Middle frontal gyrus (tissue), 1 donor: ENCODE measurements at regions not wholly inside any gene's neighbourhood (a gene's known extent, or its start where the extent isn't known, plus 50 kb on each side); places are given as distances from the start of the nearest gene placed in this dataset.
"Not testable (repeated sequence)": the region's sequence is repeated elsewhere in the genome, so short reads cannot be mapped to it uniquely, and the experiment has no call there.

Experiments used
- DNase-seq: peaks from one replicate; pipeline ENCODE4 v3.0.0-alpha.2; 2015; ENCODE audit warnings: low spot score; ENCODE audit errors: extremely low spot score

DNA sequence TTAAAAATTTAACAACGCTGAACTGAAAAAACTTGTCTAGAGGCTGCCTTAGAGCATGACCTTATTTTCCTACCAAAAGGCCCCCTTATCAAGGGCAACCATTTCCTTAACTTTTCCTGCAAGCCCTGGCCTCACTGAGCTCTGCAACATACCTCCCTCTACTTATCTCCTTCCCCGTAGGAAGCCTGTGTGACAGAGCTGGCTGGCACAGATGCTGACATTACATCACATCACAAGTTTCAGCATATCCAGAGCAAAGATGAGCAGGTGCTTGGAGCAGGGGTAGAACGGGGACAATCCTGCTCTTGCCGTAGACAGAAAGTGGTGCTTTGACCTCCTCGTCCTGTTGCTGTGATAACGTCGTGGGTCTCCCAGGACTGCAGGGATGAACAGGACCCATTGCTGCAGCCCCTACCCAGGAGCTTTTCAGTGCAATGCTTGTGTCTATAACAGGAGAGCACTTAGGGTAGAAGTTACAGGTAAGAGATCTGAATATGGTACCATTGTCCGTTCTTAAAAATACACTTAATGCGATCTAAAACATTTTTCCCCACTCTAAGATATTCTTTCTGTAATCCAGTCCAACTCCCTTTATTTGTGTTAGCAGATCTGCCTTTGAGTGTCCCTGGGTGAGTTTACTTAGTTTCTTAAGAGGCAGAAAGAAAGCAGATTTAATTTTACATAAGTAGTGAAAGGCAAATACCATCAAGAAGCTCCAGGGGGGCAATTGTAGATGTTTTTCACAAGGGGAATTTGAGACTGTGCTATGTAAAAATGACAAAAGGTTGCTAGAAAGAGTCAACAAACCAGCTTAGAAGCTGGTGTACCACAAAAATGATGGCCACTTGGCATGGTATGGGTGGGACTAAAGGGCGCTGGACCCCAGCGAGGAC, 101.9 kb upstream of the EFNA5 start:
- DNase-seq, result no peak

DNA sequence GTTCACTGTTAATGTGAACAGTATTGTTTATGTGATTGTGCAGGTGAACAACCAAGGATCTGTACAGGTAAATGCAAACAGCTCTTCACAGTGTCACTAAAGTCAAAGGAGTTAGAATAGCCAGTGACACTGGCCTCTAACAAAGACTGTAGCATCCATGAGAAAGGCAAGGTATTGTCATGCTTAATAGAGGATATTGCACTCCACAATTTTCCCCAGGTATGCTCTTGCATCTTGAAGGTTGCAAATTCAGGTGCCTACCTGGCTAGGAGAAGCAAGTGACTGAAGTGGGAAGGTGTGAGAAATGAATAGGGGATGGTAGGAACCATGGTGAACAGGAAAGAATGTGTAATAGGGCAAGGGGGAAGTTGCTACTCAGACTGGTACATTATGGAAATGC, 101.2 kb upstream of the EFNA5 start:
- DNase-seq, result no peak

DNA sequence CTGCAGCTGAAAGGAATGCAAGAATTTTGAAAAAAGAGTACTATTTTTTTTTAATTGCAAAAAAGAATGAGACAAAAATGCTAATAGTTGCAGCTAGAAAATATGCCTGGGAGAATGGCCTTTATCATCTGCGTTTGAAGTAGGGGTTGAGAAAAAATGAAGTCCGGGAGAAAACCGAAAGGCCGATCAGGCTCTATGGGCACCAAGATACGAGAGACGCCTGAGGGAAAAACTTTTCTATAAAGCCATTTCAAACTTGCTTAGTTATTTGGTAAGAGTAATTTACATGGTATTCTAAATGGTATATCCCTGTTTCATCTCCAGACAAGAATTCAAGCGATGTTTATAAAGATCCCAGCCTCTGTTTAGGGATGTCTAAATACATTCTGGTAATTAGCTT, 99.3 kb upstream of the EFNA5 start:
- DNase-seq, result no peak

DNA sequence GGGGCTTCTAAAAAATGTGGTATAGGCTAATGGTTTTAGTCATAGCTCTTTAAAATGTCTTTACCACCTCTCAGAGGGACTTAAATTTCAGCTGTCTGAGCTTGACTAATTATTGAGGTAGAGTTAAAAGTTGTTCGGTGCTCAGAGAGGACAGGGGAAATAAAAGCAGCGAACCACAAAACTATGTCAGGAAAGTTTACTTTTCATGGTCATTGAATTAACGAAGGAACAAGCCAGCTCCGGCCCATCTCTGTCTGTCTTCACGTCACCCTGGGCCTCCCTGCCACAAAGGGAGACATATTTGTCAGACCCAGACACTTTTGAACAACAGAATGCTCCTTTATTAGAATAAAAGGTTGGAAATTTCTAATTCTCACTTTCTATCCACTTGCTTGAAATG, 98.8 kb upstream of the EFNA5 start:
- no peak for DNase-seq

DNA sequence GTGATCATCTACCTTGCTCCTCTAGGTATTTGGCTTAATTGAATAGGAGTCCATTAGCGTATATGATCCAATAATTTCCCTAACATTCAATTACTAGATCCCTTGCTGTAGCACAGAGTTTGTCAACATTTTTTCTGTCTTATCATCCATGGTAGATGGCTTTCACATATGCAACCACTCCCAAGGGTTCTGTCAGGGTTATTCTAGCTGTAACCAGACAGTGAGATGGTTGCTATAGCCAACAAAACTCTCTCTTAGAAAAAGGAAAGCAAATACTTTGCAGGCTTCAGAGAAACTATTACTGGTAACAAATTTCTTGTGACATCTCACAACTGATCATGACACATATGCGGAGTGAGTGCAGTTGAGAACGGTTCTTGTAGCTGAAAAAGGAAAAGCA, 96.2 kb upstream of the EFNA5 start:
- DNase-seq, result no peak

DNA sequence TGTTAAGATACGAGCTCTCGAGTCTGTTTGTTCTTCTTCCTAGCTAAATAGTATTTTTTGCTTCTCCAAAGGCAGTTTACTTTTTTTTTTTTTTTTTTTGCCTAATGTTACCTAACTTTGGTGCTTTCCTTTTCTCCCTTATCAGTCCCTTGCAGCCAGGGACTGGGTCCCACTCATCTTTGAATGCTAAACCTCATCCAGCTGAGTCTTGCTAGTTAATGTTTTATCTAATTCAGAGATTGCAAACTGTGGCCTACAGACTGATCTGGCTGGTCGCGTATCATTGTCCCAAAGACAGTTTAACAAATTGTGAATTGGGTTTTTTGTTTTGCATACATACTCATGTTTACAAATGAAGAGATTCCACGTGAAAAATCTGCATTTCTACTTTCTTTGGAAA, 95.7 kb upstream of the EFNA5 start:
- no peak for DNase-seq

DNA sequence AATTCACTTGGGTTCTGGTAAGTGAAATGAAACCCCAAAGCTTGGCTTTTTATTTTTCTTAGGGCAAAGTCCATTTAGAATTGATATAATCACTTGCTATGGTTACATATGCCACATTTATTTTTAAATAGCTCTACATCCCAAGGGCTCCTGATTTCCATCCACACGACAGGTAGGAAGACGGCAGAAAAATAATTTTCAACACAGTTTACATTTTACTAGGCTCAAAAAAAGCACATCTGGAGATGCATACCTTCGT, 95.0 kb upstream of the EFNA5 start:
- no peak for DNase-seq

DNA sequence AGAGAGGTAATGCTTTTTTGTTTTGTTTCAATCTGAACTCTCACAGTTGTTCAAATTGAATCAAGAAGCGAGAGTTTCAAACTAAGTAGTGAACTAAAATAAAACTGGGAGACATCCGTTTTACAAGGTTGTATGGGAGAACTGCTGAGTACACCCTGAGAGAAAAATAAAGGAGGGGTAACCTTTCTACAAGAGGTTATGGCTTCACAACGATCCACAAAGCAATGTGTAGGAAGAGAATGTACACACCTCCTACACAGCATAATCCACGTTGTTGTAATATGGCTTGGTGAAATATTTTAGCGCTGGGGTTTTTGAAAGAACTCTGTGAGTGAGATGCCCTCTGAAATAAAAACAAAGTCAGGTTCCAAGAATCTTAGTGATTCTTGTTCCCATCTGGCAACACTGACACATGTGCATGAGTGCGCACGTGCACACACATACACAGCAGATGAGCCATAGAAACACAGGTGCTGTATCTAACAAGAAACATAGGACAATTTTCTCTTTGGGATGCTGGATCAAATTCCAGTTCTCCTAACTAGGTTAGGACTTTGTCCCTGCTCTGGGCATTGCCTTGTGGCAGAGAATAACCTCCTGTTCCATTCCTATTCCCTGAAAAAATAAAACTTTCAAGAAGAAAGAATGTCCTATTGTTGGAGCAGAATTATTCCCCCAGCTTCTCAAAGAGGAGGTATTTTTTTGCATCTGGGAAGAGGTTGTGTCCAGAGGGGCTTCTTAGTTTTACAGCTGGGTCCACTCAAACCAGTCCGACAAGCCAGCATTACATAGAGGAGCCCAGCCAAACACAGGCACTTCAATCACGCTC, 94.5 kb upstream of the EFNA5 start:
- DNase-seq, result no peak

DNA sequence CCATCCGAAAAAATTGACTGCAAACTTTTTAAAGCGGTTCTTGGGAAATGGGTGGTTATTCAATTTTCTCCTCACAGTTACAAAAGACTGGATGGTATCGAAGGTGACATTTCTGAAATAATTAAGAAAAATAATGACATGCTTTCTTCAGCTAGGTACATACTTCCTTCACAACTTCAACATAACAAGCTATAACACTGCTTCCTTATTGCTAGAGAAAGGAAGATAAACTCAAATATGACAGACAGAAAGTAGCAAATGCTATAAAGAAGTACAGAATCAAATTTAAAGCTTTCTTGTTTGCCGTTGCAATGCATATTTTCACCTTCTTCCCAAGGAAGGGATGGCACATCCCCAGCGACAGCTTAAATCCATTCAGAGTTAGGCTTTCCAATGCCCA, 93.5 kb upstream of the EFNA5 start:
- no peak for DNase-seq

DNA sequence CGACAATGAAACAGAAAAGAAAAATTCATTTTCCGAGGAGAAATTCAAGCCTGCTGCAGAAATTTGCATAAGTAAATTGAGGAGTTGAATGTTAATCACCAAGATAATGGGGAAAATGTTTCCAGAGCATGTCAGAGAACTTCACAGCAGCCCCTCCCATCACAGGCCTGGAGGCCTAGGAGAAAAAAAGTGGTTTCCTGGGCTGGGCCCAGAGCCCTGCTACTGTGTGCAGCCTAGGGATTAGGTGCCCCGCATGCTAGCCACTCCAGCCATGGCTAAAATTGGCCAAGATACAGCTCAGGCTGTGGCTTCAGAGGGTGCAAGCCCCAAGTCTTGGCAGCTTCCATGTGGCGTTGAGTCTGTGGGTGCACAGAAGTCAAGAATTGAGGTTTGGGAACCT, 82.7 kb upstream of the EFNA5 start:
- DNase-seq, result no peak

DNA sequence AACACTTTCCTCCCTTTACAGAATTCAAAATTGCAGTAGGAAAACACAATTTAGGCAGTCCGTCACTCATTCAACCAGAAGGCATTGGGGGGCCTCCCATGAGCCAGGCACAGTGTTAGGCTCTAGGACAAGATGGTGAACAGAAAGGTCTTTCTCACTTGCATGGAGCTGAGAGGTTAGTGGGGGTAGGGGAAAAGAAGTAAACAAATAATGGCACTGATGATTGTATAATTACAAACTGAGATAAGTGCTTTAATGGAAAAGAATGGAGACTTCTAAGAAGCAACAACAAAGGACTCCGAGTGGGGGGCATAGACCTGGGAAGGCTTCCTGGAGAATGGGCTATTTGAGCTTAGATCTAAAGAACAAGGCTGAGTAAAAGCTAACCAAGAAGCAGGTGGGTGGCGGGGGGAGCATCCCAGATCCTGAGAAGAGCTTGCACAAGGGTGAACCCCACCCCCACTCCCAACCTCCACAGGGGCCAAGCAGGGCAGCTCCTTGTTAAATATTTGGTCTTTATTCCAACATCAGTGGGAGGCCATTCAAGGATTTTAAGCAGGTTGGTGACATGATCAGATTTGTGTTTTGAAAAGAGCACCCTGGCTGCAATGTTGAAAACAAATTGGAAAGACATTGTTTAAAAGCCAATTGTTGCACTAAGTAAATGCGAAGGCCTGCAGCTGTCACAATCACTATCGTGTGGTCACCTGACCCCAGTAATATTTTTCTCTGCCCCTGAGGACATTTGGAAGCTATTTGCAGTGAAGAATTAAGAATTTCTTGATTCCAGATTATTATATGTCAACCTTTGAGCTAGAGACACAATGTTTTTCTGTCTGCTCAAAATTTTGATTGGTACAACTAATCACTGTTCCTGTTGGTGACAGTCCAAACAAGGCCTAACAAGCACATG, 73.9 kb upstream of the EFNA5 start:
- no peak for DNase-seq

DNA sequence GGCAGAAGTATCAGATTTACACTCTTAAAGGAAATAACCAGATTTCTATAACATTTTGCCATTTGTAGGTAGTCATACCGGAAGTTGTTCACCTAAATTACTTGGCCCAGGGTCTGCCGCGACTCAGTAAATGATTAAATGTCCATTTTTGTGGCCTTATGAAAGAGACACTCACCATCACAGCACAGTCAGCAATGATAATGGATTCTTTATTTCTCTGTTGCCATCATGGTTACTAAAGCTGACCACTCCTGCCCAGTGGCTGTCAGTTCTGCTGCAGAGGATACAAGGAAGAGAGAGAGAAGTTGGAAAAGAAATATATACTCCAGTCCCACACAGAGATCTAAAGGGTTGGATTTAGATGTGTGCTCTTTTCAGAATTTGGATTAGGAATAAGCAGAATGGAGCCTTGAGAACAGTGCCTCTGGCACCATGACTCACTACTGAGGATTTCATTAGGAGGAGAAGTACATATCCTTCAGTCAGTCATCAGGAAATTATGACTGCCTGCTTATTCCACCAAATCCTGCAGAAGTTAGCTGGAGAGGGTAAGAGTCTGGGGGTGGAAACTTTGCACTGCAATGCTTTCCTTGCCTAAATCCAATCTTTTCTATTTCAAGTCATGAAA, 72.8 kb upstream of the EFNA5 start:
- DNase-seq, result no peak

DNA sequence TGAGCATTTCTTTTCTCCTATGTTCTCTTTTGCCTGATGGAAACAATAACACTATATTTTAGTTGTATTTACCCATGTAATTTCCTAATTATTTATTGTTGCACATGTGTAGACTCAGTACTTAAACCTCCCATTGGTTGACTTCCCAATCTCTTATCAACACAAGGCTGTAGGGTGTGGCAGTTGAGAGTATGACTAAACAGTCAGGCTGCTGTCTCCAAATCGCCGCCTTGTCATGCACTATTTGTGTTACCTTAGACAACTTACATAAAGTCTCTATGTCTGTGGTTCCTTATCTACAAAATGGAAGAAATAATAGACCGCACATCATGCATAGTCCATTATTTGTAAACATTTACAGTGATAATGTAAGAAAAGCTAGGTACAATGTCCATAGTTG, 68.9 kb upstream of the EFNA5 start:
- DNase-seq, result no peak

DNA sequence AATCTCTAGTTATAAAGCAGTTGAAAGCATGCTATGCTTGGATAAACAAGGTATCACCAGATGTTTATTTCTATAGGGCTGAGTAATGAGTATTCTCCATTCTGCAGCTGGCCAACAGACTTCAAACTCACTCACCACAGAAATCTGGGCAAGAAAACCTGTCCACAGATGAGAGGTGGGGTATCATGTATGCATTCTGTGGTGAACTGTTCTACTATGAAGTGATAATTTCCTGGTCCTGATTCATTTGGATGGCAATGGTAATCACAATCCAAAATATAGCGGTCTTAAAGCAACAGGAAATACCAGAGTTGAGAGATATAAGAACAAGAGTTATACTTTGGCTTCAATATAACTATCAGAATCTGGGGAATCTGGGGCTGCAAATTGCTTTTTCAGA, 65.9 kb upstream of the EFNA5 start:
- DNase-seq, result no peak

DNA sequence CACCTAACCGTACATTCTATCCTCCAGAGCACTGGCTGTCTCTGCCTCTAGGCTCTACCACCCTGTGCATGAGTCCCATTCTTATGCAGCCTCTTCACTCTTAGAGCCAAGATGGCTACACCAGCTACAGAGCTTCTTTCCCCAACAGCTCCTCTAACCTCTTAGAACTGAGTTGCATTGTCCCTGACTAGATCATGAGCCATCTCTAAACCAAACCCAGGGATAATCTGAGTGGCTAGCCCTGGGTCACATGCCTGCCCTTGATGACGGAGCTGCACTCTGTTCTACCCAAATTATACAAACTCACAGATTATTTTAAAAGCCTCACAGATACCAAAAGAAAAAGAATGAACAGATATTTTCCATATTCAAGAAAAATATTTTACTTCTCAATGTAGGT, 65.4 kb upstream of the EFNA5 start:
- DNase-seq, result not testable (repeated sequence)

DNA sequence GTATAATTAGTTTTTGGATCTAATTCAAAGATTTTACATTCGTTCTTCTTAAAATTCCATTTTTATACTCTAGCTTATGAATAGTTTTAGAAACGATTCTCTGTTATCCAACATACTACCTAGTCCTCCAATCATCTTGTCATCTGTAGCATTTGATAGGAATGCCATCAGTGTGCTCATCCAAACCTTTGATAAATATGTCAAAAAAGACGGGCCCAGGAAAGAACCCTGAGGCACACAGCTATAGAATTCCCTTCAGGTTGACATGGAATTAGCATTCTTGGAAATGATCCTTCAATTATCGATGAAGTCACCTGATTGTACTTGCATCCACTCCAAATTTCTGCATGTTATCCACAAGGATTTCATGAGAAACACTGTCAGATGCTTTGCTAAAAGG, 64.8 kb upstream of the EFNA5 start:
- DNase-seq, result no peak

DNA sequence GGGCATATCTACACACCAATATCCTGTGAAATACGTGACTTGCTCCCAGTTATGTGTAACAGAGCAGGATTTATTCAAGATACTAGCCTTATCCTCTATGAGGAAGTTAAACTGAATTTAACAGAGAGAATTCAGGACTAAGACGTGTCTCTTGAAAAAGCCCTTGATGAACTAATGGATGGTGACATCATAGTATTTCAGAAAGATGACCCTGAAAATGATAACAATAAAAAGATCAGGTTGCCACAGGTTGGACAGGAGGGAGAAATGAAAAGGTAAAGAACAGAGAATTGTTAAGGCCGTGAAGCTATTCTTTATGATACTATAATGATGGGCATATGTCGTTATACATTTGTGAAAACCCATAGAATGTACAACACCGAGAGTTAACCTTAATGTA, 56.2 kb upstream of the EFNA5 start:
- DNase-seq, result no peak

DNA sequence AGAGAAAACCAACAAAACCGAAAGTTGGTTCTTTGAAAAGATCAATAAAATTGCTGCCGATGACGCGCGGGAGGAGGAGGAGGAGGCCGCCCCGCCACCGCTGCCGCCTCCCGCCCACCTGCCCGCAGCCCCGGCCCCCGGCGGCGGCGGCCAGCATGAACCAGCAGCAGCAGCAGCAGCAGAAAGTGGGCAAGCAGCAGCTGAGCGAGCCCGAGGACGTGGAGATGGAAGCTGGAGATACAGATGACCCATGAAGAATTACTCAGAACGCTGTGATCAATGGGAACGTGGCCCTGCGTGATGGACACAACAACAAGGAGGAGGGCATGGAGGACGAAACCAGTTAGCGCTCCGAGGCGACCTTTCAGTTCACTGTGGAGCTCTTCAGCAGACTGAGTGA, 53.9 kb upstream of the EFNA5 start:
- no peak for DNase-seq

DNA sequence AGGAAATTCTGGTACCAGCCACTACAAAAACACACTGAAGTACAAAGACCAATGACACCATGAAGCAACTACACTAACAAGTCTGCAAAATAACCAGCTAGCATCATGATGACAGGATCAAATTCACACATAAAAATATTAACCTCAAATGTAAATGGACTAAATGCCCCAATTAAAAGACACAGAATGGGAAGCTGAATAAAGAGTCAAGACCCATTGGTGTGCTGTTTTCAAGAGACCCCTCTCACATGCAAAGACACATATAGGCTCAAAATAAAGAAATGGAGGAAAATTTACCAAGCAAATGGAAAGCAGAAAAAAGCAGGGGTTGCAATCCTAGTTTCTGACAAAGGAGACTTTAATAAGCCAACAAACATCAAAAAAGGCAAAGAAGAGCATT, 50.5 kb upstream of the EFNA5 start:
- DNase-seq, result not testable (repeated sequence)
